Occipital lobe (tissue), 1 donor: ENCODE measurements at regions not wholly inside any gene's neighbourhood (a gene's known extent, or its start where the extent isn't known, plus 50 kb on each side); places are given as distances from the start of the nearest gene placed in this dataset.

Experiments
- DNase-seq: peaks from one replicate; lab custom pipeline; 2025; lab: John Stamatoyannopoulos, UW

DNA sequence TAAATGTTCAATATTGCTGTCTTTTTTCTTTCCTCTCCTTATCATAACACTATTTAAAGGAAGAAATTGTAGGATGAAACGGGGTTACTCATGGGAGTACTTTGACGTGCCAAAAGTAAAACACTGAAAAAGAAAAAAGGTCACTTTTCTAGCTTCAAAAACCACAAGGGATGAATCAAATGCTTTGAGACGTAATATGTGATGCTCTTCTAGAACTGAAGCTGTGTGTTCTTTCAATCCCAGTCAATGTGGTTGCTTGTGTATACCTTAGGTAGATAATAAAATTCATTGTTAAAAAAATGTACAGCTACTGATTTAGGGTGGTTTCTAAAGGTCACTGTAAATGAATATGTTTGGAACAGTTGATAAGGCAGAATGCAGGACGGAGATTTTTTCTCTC, 538.8 kb upstream of the ZNF717 start:
- DNase-seq = no peak

DNA sequence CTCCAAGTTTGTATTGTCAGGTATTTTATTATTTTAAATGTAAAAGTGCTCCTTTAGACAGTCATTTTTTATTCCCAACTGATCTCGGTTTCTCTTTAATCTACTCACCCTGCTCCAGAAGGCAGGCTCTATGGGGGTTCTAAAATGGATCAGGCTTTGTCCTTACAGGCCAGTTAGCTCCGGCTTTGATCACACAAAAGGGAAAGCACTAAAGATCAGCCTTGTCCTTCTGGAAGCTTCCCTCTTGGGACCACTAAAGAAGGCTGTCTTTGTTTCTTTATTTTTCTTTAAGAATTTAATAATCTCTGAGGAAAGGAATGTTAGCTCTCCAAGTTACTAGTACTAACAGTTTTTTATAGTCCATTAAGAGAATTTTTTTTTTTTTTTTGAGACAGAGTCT, 560.5 kb upstream of the ZNF717 start:
- no peak for DNase-seq

DNA sequence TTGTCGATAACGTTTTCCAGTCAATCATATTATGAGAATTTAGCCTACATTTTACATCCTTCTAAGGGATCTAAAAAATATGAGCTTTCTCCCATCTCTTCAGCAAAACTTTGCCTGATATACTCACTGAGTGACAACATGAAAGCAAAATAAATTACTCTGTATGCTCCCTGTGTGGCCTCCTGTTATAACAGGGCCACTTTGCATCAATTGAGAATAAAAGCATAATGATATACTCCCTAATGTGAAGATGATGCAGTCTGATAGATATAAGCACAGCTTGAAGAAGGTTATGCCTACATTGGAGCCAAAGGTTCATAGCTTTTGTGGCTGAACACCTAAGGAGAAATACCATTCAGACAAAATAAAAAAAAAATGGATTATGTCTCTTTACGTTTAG, 561.3 kb upstream of the ZNF717 start:
- no peak for DNase-seq

DNA sequence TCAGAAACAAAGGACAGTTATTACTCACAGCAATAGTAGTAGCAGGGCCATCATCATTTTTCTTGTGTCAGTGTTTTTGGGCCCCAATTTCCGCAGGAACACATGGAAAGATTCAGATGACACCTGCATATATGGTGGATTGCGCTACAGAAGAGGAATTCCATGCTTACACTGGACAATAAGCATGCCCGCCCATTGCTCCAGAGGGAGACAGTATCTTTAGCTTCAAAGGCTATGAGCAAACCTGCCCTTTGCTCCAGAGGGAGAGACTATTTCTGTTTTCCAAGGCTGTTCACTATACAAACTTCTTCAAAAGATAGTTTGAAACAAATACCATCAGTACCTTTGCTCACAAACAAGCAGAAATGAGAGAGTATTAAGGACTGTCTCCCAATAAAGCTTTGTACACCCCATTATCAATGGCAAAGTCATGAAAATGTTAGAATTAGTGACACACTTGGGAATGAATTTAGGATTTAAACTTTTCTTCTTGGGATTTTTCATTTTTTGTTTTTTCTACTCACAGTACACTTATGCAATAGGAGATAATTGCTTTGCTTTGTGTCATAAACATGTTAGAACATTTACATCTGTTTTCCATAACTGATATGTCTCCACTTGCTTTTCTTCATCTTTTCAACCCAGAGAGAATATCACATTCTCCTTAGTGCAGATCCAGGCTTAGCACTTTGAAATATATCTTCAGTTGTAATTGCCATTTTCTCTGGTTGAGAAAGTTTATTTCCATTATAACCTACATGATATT, 564.5 kb upstream of the ZNF717 start:
- no peak for DNase-seq

DNA sequence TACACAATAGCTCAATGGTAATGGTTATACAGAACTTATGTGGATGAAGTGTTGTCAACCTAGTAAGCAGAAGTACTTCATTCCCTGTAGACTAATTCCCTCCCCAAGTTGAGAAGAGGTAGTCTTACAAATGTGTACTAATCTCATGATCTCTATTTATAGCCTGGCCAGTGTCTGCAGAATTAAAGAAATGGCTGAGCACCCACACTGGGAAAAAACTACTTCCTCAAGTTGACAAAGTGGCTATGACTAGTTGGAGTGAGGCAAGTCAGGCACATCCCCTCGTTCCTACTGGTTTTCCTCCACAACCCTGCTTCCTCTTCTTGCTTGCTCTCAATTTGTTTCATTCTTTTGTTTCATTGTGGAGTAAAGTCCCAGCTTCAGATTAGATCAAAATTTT, 566.7 kb upstream of the ZNF717 start:
- DNase-seq = no peak

DNA sequence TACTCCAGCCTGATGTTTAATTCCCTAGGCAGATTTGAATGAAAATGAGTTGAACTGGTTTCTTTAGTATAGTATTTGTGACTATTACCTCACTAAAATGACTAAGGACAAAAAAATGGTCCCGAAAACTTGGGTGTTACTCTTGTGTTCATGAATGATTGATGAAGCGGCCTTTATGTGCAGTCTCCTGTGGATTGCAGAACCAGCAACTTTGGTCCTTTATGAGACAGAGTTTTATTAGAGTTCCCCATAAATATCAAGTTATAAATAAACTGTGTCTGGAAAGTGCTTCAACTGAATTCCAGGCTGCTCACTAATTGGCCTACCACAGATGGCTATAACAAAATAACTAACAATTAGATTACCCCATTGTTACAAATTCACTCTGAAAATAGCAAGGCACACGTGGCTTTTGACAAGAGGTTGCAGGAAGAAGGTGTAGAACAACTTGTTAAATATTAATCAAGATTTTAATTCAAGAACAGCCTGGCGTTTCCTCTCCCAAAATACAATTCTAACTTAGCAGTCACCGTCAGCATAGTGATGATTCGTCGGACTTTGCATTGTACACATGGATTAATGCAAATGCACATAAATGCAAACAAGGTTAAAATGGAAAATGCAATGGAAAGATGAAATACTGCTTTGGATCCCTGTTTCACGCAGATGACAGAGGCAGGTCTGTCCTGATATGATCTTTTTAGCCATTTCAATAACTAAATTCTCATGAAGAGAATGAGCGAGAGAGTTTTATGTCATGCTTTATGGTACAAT, 567.3 kb upstream of the ZNF717 start:
- no peak for DNase-seq

DNA sequence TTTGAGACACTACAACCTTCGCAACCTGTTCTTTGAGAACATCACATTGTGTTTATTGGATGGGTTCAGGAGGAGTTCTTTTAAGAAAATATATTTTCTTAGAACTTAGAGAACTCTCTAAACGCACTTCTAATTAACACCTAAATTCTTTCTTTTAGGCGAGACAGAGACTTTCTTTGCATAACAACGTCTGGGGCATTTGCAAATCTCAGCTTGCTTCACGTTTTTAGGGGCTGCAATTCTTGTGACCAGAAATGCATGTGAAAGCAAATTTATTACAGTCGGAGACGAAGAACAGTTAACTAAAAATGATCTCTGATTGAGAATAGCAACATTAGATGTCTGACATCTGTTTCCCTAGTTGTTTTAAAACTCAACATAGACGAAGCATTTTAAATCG, 568.3 kb upstream of the ZNF717 start:
- DNase-seq = no peak

DNA sequence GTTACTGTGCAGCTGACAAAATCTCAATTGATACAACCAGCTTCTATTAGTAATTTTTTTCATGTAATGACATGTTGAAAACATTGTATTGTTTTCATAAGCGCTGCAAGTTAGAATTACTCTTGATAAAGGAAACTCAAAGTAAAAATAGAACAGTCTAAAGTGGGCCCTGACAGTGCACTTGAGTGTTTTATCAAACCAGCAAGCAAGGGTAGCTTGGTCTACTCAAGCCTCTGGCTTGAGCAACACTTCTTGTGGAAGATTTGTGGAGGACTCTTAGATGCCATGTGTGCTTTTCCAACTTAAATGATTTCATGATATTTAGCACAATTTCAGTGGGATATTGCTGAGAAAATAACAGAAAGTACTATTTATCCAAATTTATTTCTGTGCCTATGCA, 575.7 kb upstream of the ZNF717 start:
- DNase-seq = no peak

DNA sequence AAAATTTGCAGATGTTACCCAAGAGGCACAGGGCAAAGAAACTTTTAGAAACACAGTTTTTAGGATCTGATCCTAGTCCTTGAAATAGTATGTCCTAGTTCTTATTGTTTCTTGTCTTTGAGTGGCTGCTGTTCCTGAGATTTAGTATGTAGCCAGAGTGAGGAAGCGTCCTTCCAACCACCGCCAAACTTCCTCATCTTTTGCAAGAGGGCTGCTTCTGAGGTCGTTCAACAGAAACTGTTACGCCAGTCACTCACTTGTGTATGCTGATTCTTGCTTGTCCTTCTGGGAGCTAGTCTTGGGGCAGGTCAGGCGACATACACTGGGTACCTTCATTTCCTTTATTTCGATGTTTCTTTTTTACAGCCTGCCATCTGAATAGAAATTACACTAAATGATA, 577.3 kb upstream of the ZNF717 start:
- no peak for DNase-seq

DNA sequence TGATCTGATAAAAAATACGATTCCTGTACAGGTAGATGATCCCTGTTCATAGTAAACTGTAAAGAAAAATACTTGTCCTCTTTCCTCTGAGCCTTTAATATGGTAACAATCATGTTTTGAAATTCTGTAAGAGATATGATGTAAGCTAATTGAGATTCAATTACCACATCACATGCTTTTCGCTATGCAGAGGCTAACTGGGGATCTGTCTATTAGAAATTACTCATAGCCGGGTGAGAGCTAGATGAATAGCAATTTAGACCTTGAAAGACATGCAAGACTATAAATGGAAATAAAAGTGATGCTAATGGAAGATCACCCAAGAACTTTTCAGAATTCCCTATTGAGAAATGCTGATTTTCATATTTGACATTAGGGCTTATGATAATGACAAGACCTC, 579.9 kb upstream of the ZNF717 start:
- no peak for DNase-seq

DNA sequence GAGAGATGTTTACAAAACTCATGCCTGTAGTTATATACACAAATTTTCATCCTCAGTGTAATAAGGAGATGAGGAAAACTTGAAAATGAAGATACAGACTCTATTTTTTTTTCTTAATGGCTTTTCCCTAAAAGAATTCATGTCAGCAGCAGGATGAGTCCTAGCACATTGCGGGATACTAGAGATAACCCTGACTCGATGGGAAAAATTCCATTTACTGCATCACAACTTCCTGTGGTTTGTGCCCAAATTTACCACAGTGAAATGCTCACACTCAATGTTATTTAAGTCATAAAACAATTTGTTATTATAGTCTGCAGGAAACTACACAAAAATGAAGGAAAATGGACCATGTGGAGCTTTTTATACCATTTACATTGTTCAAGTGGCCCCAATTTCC, 581.9 kb upstream of the ZNF717 start:
- no peak for DNase-seq

DNA sequence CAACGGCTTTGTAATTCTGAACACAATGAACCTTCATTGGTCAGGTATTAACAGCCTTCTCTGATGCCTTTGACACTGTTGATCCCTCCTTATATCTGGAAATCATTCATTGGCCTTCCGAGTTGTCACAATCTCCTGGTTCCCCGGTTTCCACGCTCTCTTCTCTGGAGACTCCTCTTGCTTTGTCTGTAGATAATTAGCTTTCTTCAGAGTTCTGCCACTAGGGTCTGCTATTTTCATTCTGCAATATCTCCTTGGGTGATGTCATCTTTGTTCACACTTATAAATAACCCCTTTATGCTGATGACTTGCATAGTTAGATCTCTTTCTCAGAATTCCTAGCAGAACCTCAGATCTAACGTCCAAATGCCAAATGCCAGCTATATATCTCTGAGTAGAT, 583.8 kb upstream of the ZNF717 start:
- DNase-seq = no peak

DNA sequence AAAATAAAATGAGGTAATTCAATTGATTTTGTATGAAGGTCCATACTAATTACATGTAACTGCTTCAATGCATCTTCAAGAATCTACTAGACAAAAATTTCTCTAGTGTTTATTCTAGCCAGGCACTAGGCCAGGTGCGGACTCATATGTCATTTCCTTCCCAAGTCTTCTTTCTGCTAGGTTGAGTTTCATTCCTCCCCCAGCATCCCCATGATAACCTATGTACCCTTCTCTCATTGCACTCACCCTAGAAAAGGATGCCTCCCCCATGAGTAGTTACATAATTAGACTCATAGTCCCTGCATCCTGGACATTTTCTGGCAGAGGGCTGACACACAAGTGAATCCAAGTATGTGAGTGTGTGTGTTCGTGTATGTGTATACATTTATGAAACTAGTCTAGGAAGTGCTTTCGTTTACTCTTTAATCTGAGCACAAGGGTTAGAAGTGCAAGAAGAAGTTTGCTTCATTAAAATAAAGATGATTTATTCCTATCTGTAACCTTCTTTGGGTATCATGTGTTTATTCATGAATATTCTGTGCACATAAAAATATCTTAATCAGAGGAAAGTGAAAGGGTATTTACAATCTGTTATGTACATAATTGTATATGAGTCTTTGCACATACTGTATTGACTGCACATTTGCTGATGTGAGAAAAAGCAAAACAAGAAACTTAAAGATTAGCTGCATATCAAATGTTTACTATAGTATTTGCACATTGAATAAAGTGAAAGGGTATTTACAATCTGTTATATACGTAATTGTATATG, 585.6 kb upstream of the ZNF717 start:
- DNase-seq = no peak

DNA sequence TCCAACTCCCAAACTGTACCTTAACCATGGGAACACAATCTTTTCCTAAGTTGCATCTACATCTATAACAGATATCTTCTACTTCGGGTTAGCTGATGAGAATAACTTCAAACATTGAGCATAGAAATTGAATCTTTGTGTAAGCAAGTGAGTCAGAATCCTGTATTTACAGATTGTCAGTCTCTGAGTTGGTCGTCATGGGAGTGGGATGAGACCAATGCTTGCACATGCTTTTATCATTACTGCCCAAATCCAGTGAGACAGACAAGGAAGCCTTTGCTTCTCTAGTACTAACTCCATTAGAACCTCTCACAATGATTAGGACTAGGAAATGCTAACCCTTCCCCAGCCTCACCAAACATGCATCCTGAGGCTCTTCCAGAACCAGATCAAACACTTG, 587.1 kb upstream of the ZNF717 start:
- DNase-seq = no peak

DNA sequence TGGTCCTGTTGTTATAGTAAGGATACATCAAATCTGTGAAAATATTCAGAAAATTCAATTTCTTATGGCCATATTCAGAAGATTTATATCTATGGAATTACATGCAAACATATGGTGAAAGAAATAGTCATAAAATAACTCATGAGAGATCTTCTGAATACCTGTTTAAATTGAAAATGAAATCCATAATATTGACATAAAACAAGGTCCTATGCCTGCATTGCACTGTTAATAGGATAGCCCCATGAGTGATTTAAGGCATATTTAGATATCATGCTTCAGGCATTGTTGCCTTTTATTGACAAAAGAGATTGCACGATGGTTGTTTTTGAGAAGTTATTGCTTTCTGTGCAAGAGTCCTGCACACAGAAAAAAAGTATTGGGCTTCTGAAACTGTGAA, 591.7 kb upstream of the ZNF717 start:
- no peak for DNase-seq

DNA sequence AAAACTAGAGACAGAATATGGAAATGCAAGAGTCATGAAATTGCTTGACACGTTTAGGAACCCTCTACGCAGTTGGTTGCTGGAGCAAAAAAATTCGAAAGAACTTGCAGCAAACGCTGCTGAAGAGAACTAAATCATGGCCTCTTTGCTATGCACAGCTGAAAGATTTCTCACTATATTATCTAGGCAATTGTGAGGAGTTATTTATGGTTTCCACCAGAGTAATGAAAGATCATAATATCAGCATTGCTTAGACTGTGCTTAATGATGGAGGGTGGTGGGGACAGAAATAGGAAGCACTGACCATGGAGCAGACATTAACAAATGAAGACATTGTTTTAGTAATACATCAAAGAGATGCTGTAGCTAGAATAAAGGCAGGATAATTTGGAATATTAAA, 593.4 kb upstream of the ZNF717 start:
- DNase-seq = no peak

DNA sequence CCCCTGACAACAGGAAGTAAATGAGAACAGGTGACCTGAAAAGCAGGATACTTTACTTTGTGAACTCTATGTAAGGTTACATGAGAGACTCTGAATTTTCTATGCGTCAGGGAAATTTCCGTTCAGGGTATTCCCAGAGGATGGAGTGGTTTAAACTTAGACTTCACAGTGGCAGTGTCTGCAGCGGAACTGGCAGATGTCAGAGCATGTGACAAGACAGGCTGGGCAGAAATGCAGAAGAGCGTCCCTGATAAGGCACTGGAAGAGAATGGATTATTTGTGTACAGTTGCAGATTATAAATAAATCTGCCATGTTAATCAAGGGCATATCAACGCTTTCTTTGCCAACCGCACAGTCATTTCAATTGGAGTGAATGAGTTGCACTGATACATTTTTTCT, 598.4 kb upstream of the ZNF717 start:
- no peak for DNase-seq

DNA sequence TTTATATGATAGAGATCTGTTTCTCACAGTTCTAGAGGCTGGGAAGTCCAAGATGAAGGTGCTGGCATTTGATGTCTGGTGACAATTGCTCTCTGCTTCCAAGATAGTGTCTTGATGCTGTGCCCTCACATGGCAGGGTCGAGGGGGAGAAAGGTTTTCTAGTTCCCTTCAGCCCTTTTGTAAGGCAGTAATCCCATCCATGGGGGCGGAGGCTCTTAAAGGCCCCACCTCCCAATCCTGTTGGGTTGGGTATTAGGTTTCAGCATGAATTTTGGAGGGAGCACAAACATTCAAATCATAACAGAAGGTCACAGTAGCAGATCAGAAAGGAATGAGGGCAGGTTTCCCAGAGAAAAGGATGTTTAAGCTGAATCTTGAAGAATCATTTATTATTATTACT, 601.7 kb upstream of the ZNF717 start:
- no peak for DNase-seq

DNA sequence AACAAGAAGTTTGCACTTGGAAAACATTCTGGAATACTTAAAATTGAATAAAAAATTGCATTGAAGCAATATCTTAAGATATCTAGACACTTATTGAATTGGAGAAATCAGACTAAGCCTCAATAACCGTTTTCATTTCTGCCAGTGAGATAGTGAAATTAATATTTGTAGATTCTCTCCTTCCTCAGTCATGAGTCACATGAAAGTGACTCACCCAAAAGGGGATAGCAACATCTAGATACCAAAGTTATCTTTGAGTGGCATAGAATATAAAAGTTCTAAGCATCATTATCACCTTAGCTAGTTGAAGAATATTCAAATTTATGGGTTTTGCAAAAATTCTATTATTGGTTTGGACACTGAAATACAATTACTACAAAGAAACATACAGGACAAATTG, 614.8 kb upstream of the ZNF717 start:
- DNase-seq = no peak

DNA sequence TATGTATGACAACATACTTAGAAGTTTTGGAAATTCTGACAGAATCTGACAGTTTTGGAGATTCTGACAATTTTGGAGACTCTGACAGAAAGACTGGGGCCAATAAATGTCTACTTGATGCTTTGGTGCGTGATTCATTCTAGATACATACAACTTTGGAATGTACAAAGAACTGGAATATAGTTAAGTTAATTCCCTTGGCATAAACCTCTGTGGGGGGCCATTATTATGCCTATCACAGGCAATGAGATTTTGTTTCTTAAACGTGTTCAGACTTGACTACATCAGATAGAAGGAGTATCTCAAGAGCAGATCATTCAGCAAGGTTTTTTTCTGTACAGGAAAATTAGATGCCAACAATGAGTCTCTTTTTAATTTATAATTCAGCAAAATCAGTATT, 617.6 kb upstream of the ZNF717 start:
- DNase-seq = no peak

DNA sequence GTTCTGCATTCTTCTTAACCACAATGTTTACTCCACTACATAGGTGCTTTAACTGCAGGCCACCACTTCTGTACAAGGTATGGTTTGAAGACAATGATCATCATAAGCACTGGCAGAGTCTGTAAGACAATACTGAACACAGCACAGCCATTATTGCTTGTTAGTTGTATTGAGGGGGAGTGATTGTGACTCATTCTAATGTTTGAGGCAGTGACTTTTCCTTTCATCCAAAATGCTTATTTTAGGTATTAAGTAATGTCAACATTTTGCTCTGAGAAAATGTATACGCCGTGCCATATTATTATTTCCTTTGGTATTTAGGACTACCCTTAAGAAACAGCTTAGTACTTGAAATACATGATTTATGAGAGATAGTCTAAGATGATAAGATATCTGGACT, 618.2 kb upstream of the ZNF717 start:
- DNase-seq = no peak

DNA sequence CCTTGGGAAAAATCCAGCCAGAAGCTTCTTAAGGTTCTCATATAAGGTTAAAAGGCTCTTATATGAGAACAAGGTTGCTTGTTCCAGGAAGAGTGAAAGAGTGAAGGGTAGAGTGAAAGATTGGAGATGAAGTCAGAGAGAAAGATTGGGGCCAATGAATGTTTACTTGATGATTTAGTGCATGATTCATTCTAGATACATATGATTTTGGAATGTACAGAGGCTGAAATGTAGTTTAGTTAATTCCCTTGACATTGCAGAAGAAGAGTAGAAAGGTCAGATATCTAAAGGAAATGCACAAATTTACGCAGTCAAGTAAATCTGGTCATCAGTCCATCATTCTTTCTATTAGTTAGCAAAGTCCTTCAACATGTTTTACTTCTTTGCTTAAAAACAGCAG, 619.8 kb upstream of the ZNF717 start:
- DNase-seq = no peak
